GM12865 (cell line): ENCODE measurements at regions not wholly inside any gene's neighbourhood (a gene's known extent, or its start where the extent isn't known, plus 50 kb on each side); places are given as distances from the start of the nearest gene placed in this dataset.
"Not testable (repeated sequence)": the region's sequence is repeated elsewhere in the genome, so short reads cannot be mapped to it uniquely, and the experiment has no call there.

ENCODE experiments used
- DNase-seq: peaks from one replicate; pipeline ENCODE4 v3.0.0; 2010; ENCODE audit warnings: low read depth
- H3K4me3 ChIP-seq: 2 replicates; pipeline ENCODE4 v1.5.1; 2011; ENCODE audit warnings: mild to moderate bottlenecking, low read depth, low read length, control low read depth
- TF ChIP-seq, protein P1 (sequence below): IDR thresholded peaks from 2 replicates; pipeline ENCODE4 v1.5.1; 2011; ENCODE audit warnings: low read length, control low read depth, low read depth, inconsistent platforms; ENCODE audit not compliant: insufficient read depth; ENCODE audit errors: missing control alignments

DNA sequence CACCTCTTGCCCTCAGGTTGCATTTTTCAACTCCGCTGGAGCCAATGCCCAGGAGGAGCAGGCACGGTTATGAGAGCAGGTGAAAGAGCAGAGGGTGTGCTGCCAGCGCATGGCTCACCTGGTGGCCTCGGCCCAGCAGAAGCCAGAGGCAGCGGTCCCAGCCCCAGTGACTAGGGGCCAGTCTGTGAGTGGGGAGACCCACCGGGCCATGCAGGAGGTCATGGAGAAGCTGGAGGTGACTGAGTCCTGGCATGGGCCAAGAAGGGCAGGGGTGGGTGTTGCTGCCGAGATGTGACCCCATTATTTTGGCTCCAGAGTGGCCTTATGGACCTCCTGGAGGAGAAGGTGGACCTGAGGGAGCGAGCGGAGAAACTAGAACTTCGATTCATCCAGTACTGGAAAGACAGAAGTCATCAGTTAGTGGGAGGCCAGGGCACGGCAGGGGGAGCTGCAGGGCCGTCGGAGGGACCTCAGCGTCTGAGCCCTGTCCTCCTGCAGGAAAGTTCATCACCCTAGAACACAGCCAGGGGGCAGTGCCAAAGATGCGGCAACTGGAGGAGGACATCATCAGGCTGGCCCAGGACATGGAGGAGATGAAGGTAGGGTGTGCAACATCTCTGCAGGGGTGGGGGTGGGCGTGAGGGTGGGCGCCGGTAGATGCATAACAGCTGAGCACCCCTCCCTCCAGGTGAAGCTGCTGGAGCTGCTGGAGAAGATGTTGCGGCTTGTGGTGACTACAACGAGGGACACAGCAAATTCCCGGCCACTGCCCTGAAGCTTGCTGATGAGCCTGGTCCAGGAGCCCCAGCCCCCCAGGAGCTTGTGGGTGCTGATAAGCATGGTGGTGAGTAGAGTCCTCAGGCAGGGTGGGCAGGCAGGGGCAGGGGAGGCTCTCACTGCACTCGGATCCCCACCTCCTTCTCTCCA is 58.9 kb upstream of the LYSMD4 start:
- not testable (repeated sequence) for H3K4me3 ChIP-seq, DNase-seq

DNA sequence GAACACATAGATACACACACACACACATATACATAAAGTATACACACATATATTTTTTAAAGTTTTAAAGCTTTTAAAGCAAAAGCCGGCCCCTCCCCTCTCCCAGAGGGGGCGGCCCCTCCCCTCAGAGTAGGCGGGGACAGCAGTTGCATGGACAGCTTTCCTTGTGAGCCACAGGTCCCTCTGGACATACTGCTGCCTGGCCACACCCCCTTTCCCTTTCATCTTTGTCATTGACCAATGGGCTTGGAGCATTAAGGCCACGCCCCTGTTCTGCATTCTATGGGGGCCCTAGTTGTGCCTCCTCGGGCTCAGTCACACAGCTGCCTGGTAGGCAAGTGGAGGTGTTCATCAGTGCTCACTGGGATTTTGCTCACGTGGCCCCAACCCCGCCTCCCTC is 57.5 kb upstream of the LYSMD4 start:
- H3K4me3 ChIP-seq, DNase-seq: not testable (repeated sequence)

DNA sequence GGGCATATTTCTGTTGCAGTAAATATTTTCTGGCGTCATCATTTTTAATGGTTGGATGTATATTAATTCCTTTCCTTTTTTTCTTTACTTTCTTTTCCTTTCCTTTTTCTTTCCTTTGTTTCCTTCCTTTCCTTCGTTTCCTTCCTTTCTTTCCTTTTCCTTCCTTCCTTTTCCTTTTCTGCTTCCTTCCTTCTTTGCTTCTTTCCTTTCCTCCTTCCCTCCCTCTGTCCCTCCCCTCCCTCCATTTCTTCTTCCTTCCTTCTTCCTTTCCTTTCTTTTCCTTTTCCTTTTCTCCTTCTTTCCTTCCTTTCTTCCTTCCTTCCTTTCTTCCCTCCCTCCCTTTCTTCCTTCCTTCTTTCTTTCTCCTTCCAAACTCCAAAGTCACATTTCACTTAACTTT is 54.9 kb upstream of the LYSMD4 start:
- TF ChIP-seq, protein P1, sequence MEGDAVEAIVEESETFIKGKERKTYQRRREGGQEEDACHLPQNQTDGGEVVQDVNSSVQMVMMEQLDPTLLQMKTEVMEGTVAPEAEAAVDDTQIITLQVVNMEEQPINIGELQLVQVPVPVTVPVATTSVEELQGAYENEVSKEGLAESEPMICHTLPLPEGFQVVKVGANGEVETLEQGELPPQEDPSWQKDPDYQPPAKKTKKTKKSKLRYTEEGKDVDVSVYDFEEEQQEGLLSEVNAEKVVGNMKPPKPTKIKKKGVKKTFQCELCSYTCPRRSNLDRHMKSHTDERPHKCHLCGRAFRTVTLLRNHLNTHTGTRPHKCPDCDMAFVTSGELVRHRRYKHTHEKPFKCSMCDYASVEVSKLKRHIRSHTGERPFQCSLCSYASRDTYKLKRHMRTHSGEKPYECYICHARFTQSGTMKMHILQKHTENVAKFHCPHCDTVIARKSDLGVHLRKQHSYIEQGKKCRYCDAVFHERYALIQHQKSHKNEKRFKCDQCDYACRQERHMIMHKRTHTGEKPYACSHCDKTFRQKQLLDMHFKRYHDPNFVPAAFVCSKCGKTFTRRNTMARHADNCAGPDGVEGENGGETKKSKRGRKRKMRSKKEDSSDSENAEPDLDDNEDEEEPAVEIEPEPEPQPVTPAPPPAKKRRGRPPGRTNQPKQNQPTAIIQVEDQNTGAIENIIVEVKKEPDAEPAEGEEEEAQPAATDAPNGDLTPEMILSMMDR, result no peak
- H3K4me3 ChIP-seq, result no peak overlapping the region
- no peak for DNase-seq

DNA sequence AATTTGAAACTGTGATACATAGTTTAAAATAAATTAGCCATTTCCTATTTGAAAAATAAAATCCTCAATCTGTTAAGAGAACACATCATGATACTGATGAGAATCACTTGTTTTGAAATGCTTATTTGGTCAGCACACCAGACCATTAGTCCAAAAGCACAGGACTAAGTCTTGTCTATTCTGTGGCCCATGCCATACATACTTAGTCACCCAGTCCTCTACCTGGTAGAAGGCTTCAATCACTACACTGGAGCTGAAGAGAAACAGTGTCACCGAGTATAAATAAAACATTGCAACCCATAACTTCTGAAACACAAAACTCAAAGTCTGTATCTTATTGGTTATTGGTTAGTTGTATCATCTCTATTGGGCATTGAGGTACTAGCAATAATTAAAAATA is 51.6 kb upstream of the LYSMD4 start:
- DNase-seq, H3K4me3 ChIP-seq: not testable (repeated sequence)

DNA sequence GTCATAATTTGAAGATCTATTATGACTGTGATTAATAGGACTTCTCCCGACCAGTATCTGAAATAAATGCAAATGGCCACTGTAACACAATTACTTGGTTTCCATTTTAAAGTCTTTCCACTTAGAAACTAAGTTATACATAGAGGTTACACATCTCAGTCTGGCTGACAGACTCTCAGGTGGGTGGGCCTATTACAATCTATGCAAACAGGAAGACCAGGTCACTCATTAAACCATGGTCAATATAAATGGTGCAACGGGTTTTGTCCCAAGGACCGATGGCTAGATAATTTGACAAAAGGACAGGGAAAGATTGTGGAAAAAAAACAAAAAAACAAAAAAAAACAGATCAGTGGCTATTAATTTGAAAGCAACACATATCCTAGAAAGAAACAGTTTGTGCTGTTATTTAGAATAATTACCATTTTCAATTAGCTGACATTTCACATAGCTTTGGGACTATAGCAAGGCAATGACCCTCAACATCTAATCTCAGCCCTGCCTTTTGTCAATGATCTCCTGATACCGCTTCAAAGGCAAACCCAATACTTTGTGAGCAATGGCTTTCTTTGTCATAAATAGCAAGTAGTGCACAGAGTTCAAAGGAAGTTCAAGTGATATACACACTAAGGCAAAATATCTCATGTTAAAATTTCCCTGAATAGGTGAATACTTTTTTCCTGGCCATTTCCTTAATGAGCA is 50.8 kb upstream of the LYSMD4 start:
- DNase-seq, H3K4me3 ChIP-seq: not testable (repeated sequence)
